T47D (cell line): ENCODE measurements at regions not wholly inside any gene's neighbourhood (a gene's known extent, or its start where the extent isn't known, plus 50 kb on each side); places are given as distances from the start of the nearest gene placed in this dataset.
"Not testable (repeated sequence)": the region's sequence is repeated elsewhere in the genome, so short reads cannot be mapped to it uniquely, and the experiment has no call there.

ENCODE experiments used
- DNase-seq, 2 experiments: peaks; one replicate each; pipeline versions ENCODE4 v3.0.0 to v3.0.0-alpha.2; 2011 to 2012; ENCODE audit warnings: low read depth in 1 of 2, low spot score in 1 of 2
- JUND ChIP-seq: IDR thresholded peaks from 2 replicates; pipeline ENCODE4 v1.6.1; 2012; ENCODE audit warnings: low read depth
- in situ Hi-C: cut with HindIII; loops from 2 replicates; pipeline ENCODE4 v1.10.0; 2016; ENCODE audit warnings: low sequenced_read_pairs, low pct_unique_long_range_greater_than_20kb

- no peak for DNase-seq
- TF ChIP-seq JUND = no peak
- in situ Hi-C loops = no loop called here
Measured at GRCh38 chr10:59047957-59048618, 128.4 kb upstream of the PHYHIPL start.

GRCh38 chr10:59053502-59053901 is 122.9 kb upstream of the PHYHIPL start:
- DNase-seq, in situ Hi-C loops: not testable (repeated sequence)

- no peak for DNase-seq
- in situ Hi-C loops = no loop called here
- TF ChIP-seq JUND = no peak
Measured at GRCh38 chr10:59055045-59055444, 121.4 kb upstream of the PHYHIPL start.

- no peak for TF ChIP-seq JUND
- DNase-seq = no peak
- in situ Hi-C loops = no loop called here
Measured at GRCh38 chr10:59057345-59057744, 119.1 kb upstream of the PHYHIPL start.

GRCh38 chr10:59060852-59061251 is 115.6 kb upstream of the PHYHIPL start:
- no peak for DNase-seq
- no peak for TF ChIP-seq JUND
- in situ Hi-C loops = no loop called here

- in situ Hi-C loops = no loop called here
- DNase-seq = peak in 1 of 2 experiments; percentile 33
- TF ChIP-seq JUND = no peak
Measured at GRCh38 chr10:59063491-59063890, 113.0 kb upstream of the PHYHIPL start.

- TF ChIP-seq JUND = no peak
- in situ Hi-C loops = no loop called here
- DNase-seq = no peak
Measured at GRCh38 chr10:59064080-59064692, 112.3 kb upstream of the PHYHIPL start.

- in situ Hi-C loops = no loop called here
- TF ChIP-seq JUND = no peak
- DNase-seq = no peak
Measured at GRCh38 chr10:59064759-59065539, 111.5 kb upstream of the PHYHIPL start.

- in situ Hi-C loops = no loop called here
- TF ChIP-seq JUND = no peak
- no peak for DNase-seq
Measured at GRCh38 chr10:59068581-59069191, 107.8 kb upstream of the PHYHIPL start.

- in situ Hi-C loops = no loop called here
- no peak for TF ChIP-seq JUND
- DNase-seq = no peak
Measured at GRCh38 chr10:59072038-59072437, 104.4 kb upstream of the PHYHIPL start.

GRCh38 chr10:59073456-59074053 is 102.9 kb upstream of the PHYHIPL start:
- in situ Hi-C loops = no loop called here
- no peak for TF ChIP-seq JUND
- no peak for DNase-seq

- in situ Hi-C loops = no loop called here
- TF ChIP-seq JUND = no peak
- DNase-seq = no peak
Measured at GRCh38 chr10:59075576-59075975, 100.9 kb upstream of the PHYHIPL start.

GRCh38 chr10:59077855-59078254 is 98.6 kb upstream of the PHYHIPL start:
- no peak for DNase-seq
- TF ChIP-seq JUND = no peak
- in situ Hi-C loops = no loop called here
